GOT3 (cell line): ENCODE measurements at regions not wholly inside any gene's neighbourhood (a gene's known extent, or its start where the extent isn't known, plus 50 kb on each side); places are given as distances from the start of the nearest gene placed in this dataset.
"Not testable (repeated sequence)": the region's sequence is repeated elsewhere in the genome, so short reads cannot be mapped to it uniquely, and the experiment has no call there.

Experiments
- DNase-seq: peaks from one replicate; lab custom pipeline; 2025; ENCODE audit warnings: mixed read lengths; lab: John Stamatoyannopoulos, UW

DNA sequence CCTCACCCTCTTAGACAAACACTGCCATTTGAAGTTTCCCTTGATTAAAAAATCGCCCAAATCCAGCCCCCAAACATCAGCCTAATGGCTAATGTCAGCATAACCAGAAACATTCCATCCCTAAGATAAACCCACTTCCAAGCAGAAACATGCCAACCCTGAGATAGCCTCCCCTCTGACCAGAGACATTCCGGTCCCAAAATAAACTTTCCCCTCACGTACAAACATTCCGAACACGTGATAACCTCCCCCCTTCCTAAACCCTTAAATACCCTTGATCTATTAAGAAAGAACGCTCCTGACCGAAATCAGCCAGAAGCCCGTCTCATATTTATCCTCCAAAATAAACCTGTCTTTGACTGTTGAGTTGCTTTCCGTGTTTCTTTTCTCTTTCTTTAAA, 237.2 kb downstream of the ASMT start:
- no peak for DNase-seq

DNA sequence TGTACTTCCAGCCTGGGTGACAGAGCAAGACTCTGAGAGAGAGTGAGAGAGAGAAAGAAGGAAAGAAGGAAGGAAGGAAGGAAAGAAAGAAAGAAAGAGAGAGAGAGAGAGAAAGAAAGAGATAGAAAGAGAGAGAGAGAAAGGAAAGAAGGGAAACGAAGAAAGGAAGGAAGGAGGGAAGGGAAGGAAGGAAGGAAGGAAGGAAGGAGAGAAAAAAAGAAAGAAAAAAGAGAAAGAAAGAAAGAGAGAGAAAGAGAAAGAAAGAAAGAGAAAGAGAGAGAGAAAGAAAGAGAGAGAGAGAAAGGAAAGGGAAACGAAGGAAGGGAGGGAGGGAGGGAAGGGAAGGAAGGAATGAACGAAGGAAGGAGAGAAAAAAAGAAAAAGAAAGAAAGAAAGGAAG, 238.6 kb downstream of the ASMT start:
- no peak for DNase-seq

GRCh38 chrX:1853916-1854315, 239.1 kb downstream of the ASMT start:
- DNase-seq: no peak

DNA sequence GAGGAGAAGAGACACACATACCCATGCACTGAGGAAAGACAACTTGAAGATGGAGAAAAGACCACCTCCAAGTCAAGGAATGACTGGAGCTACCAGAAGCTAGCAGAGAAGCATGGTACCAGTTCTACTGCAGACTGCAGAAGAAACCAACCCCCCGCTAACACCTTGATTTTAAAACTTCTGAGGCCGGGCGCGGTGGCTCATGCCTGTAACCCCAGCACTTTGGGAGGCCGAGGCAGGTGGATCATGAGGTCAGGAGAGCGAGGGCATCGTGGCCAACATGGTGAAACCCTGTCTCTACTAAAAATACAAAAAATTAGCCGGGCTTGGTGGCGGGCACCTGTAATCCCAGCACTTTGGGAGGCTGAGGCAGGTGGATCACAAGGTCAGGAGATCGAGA, 240.0 kb downstream of the ASMT start:
- not testable (repeated sequence) for DNase-seq

- not testable (repeated sequence) for DNase-seq
Observed at GRCh38 chrX:1859266-1859665, 244.4 kb downstream of the ASMT start.

GRCh38 chrX:1860936-1861594, 246.2 kb downstream of the ASMT start:
- DNase-seq: no peak

GRCh38 chrX:1863995-1864394, 249.1 kb downstream of the ASMT start:
- DNase-seq: not testable (repeated sequence)

- no peak for DNase-seq
Observed at GRCh38 chrX:1870421-1870820, 255.6 kb downstream of the ASMT start.

DNA sequence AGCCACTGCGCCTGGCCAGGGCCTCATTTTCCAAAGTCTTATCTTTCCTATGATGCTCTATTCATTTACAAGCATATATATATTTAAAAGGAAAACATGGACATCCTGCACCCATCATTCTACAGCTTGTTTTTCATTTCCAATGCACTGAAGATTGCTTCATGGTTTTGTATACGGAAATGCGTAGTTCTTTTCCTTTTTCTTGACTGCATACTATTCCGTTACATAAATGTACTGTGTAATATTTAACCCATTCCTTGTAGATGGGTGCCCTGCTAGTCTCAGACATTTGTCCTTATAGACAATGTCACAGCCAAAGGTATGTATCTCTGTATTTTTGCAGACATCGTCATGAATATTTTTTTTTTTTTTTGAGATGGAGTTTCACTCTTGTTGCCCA, 257.0 kb downstream of the ASMT start:
- no peak for DNase-seq

DNA sequence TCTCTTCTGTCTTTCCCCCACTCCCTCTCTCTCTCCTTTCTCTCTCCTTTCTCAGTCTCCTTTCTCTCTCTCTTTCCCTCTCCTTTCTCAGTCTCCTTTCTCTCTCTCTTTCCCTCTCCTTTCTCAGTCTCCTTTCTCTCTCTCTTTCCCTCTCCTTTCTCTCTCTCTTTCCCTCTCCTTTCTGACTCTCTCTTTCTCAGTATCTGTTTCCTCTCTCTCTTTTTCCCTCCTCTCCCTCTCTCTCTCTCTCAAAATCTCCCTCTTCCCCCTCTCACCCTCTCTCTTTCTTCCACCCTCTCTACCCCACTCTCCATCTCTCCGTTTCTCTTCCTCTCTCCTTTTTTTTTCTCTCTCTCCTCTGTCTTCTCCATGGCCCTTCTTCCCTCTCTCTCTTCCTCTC, 258.8 kb downstream of the ASMT start:
- DNase-seq: no peak

GRCh38 chrX:1874416-1874815, 259.6 kb downstream of the ASMT start:
- DNase-seq: no peak

- DNase-seq: no peak
Observed at GRCh38 chrX:1874899-1875298, 260.0 kb downstream of the ASMT start.

- DNase-seq: no peak
Observed at GRCh38 chrX:1876041-1876440, 261.2 kb downstream of the ASMT start.

GRCh38 chrX:1877780-1878179, 262.9 kb downstream of the ASMT start:
- DNase-seq: no peak

- DNase-seq: not testable (repeated sequence)
Observed at GRCh38 chrX:1880884-1881817, 266.3 kb downstream of the ASMT start.

- DNase-seq: peak; percentile 3
Observed at GRCh38 chrX:1883772-1884171, 268.9 kb downstream of the ASMT start.

- no peak for DNase-seq
Observed at GRCh38 chrX:1884446-1884845, 269.6 kb downstream of the ASMT start.

DNA sequence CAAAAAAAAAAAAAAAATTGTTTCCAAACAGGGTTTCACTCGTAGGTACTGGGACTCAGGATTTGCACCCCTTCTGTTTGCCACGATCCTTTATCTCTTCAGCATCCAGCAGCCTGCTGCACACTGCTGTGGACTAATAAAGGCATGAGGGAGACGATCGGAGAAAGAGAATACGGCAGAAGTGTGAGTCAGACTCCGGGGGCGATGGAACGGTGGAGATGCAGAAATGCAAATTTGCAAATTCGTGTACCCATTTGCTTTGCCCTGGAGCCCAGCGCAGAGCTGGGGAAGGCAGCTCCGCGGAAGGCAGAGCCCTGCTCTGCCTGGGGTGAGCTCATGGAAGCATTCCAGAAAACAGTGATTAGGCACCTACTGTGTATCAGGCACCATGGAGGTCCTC, 270.3 kb downstream of the ASMT start:
- DNase-seq: no peak

DNA sequence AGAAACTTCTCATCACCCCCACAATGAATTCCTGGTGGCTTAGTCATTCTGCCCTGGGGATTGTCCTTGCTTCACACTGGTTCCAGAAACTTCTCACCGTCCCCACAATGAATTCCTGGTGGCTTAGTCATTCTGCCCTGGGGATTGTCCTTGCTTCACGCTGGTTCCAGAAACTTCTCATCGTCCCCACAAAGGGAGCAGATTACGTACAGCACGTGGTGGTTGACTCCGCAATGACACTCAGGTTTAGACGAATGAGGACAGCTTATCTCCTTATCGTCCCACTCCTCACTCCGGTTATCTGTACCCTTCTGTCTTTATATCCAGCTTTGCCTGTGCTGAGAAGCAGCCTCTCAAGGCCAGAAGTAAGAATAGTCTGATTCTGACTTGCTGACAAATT, 273.4 kb downstream of the ASMT start:
- DNase-seq: not testable (repeated sequence)

DNA sequence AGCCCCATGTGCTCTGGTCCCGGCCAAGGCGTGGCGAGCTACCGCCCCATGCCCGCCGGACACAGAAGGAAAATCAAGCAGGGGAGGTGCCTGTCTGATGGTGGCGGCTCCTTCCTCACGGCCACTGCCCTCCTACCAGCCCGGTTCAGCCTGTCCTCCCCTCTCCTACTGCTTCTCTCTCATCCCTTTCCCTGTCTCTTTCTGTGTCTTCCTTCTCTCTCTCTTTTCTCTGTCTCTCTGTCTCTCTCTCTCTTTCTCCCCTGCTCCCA, 279.1 kb downstream of the ASMT start:
- no peak for DNase-seq

DNA sequence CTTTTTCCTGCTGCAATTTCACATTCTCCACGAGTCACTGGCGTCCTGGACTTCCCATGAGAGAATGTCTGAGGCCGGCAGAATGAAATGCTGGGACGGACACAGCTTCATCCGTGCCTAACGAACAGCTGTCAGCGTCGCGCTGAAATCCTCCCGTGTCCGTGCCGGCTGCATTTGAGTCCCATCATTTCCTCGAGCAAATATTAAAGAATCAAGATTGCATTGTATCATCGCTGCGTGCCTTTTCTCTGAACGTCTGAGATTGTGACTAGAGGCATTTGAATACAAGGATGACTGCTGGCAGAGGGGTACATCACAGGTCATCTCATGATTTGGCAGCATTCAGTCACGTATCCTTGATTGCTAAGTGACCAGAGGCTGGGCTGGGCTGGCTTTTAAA, 279.9 kb downstream of the ASMT start:
- DNase-seq: no peak

GRCh38 chrX:1895583-1895982, 280.7 kb downstream of the ASMT start:
- DNase-seq: no peak

GRCh38 chrX:1899841-1900240, 285.0 kb downstream of the ASMT start:
- no peak for DNase-seq

GRCh38 chrX:1902901-1903235, 288.0 kb downstream of the ASMT start:
- no peak for DNase-seq
